NCI-H2227 (cell line): ENCODE measurements at regions not wholly inside any gene's neighbourhood (a gene's known extent, or its start where the extent isn't known, plus 50 kb on each side); places are given as distances from the start of the nearest gene placed in this dataset.
A peak's percentile ranks its signal among the peaks of the same experiment; 100 is the strongest.
"Not testable (repeated sequence)": the region's sequence is repeated elsewhere in the genome, so short reads cannot be mapped to it uniquely, and the experiment has no call there.

Source experiments
- DNase-seq: peaks from one replicate; lab custom pipeline; 2025; ENCODE audit not compliant: unreplicated experiment; lab: John Stamatoyannopoulos, UW

DNA sequence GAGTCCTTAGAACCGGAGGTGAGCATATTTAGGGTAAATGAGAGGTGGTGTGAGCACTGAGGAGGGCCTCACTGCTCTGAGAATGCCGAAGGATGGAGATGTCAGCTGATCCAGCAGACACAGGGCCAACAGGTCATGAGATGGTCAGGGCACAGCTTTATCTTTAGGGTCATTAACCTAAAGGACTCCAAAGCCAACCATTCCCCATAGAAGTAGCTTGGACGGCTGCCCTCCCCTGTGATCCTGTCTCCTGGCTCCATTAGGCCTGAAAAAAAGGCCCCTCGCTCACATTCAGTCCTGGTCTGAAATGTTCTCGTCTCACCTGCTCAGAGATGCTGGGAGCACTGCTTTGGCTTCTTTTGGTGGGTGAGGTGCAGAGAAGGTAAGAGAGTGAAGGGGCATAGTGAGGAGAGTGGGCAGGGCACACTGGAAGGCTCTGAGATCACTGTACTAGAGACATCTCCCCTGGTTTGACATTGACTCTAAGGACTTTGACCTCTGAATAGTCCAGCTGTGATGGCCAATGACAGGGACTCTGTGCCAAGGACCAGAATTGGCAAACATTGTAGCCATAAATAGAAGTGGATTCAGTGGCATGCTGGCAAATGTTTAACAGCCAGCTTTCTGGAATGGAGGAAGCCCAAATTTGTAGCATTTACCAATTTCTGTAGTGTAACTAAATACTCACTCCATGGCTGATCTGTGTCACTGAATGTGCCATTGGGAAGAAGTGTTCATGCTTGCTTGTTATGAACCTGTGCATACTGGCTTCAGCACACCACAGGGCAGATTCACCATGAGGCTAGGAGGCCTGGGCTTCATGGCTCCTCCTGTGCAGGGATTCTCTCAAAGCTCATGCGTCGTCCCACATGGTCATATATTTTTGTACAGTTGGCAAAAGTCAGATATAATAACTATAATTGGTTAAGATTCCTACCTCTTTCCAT is 76.2 kb upstream of the MRPS22 start:
- no peak for DNase-seq

DNA sequence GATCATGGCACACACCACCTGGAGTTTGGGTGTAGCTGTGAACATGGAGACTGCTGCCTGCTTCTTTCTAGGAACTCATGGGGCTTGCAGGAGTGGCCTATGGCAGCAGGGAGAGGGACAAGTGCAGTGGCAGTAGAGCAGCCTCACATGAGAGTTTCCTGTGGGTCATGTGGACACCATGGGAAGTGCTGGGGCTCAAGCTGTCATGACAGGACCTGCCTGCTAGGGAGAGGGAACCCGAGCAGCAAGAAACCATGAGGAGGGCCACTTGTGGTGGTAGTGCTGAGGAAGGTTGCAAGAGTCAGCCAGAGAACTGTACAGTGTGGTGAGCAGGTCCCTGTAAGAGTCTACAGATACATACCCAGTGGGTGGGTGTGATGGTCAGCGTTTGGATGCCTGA is 73.8 kb upstream of the MRPS22 start:
- DNase-seq: no peak

DNA sequence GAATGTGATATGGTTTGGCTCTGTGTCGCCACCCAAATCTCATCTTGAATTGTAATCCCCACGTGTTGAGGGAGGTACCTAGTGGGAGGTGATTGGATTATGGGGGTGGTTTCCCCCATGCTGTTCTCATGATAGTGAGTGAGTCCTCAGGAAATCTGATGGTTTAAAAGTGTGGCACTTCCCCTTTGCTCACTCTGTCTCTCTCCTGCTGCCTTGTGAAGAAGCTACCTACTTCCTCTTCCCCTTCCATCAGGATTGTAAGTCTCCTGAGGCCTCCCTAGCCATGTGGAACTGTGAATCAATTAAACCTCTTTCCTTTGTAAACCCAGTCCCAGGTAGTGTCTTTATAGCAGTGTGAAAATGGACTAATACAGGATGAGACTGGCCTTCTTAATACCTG is 73.2 kb upstream of the MRPS22 start:
- DNase-seq: not testable (repeated sequence)

DNA sequence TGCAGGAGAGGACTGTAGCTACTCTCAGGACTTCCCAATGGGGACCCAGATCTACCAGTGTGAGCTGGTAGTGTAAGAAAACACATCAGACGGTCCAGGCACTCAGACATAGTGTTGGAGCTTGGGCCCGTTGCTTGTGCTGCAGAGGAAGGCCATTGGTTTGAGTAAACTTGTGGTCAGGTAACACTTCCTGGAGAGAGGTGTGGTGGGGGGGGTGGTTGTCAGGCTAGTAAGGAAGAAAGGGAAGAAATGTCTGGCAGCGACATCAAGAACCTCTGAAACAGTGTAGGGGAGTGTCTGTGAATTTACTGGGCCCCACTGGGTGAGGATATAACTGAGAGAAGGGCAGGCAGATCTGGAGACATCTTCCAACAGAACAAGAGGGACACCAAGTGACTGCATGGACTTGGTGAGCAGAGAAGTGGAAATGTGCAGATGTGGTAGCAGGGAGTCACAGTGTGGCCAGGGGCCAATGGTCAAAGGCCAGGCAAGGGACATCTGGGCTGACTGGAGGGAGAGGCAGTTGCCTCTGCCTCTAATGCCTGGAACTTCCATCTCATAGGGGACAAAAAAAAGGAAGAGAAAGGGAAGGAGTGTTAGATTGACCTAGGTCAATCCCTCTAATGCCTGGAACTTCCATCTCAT is 63.7 kb upstream of the MRPS22 start:
- no peak for DNase-seq

DNA sequence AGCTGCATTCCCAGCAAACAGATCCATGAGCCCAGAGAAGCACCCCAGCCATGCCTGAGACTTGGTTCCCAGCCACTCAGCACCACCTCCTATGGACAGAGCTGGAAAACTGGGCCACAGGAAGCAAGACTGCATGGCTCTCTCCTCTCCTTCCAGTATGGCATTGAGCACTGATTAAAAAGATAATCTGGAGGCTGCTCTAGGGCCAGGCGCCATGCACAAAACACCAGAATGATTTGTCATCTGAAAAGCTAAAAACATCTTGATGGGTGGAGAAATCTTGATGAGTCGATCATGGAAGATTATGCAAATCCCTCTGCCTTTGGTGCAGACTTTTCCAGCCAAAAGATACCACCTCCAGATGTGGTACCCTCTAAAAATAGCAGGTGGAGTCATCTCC is 62.7 kb upstream of the MRPS22 start:
- DNase-seq: no peak

DNA sequence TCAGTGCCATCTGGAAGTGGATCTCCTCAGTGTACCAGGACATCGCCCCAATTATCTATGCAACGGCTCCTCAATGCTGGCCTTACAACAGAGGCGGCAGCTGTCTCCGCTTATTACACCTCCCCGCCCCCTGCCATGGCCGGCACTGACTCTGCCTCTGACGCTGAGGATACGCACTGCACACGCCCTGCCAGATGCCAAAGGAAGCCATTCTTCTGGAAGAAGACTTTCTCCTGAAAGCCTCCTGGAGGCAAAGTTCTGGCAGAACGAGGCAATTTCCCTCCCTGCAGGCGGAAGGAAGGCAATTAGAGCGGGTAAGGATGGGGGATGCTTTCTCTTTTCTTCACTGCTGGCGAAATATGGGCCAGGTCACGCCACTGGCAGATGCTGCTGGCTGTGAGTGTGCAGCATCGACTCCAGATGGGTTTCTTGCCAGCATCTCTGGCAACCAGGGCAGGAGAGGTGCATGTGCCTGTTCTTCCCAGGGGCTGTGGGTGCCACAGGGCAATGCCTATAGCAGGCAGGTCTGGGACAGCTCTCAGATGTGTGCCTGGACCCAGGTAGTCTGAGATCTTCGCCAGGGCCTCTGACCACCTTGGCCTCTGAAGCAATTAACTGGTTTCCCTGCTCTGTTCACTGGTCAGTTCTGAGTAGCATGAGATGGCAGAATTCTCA is 62.2 kb upstream of the MRPS22 start:
- DNase-seq: peak; percentile 77

DNA sequence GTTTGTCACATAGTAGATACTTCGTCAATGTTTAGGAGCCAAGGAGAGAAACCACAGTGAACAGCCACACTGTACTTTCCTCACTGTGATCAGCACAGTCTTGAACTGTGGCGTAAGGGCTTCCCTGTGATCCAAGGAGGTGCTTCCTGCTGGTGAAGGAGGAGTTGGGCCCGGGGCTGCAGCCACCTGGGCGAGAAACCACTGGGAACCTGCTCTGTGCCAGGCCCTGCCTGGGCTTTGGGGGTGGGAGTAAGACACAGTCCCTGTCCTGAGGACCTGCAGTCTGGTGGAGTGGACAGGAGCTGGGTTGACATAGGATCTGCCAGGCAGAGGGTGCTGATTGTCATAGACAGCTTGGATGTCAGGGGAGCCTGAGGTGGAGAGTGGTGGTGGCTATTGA is 60.5 kb upstream of the MRPS22 start:
- DNase-seq: no peak

DNA sequence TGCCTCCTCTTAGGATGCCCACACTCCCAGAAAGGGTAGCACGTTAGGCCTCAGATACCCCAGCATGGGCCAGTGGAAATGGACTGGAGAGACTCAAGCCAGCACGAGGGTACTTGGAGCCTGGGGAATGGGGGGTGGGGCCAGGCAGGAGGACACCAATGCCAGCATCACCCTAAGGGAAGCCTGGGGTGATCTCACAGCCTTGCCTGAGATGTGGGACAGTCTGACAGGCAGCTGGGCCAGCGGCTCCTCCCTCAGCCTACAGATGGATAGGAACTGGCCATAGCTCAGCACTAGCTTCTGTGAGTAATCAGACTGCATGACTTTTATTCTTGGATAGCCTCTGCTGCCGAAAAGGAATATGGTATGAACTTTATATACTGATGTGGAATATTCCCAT is 59.6 kb upstream of the MRPS22 start:
- DNase-seq: no peak

DNA sequence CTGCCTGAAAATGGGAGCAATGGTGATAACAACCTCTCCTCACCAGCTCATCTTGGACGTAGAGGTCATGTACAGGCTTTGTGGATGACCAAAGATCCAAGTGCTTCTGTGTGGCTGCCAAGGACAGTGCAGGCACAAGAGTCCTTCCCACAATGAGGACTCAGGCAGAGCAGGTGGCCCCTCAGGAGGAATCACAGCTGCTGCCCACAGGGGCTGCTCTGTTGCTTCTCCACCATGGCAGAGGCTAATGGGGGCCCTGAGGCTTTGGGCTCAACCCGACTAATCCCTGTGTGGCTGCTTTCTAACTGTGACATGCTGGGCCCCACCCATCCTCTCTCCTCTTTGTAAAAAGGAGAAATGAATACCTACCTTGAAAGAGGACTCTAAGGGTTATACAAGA is 58.1 kb upstream of the MRPS22 start:
- DNase-seq: no peak

DNA sequence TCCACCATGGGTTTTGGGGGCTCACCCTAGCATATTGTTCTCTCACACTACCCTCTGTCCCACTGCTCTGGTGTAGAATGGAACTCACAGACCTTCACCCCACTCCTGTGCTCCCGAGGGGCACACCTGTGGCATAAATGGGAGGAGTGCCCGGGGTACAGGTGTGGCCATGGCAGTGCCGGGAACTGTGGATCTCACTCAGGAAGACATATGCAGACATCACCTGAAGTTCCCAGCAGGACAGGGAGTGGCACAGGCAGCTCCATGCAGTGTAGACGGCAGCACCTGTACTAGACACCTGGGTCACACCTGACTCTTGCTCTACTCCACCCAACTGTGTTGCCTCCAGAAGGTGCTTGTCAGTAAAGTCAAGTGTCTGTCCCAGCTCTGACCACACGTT is 57.6 kb upstream of the MRPS22 start:
- no peak for DNase-seq

DNA sequence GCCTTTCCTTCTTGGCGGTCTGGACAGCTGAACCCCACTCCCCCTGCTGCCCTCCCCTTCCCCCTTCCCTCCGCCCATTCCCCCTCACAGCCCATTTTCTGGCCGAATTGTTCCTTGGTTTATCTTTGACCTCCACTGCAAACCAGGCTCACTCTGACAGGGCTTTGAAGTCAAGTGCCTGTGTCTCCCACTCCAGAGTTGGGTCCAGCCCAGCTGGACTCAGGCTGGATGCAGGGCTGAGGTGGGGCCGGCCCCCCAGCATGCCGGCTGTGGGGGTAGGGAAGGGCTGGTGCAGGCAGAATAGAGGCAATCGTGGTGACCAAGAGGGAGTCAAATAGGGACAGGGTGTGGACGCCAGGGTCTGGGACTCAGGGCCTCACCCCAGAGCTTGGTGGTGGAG is 57.0 kb upstream of the MRPS22 start:
- no peak for DNase-seq

DNA sequence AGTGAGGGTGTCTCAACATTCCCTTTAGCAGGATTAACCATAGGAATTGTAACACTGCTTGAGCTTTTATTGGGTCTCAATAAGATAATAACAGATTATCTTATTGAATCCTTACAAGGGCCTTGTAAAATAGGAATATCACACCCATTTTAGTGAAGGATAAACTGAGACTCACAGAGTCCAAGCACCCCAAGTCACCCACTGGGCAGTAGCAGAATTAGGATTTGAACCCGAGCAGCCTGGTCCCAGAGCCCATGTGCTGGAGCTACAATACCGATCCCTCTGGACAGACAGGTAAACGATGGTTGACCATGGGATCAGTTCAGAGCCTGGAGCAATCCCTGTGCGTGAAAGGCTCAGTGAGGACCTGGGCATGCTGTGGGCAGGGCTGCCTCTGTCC is 56.3 kb upstream of the MRPS22 start:
- DNase-seq: no peak

DNA sequence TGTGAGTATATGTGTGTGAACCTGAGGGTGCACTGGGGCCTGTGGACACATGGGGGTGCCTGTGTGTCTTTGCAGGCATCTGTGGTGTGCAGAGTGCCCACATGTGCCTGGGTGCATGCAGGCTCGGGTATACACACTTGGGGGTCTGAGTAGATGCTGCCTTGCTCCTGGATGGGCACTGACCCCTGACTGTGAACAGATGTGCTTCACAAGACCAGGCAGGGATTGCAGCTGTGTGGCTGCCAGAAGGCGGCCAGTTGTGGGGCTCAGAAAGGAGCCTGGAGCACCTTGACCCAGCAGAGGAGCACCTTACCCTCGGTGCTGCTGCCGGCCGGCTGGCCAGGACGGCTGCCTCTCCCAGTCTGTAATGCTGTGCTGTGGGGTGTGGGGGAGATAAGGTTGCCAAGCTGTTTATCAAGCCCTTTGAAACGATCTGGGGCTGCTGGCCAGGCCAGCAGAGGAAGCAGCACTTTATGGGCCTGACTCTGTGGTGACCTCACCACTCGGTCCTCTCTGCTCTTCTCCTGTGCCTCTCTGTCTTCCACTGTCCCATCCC is 55.5 kb upstream of the MRPS22 start:
- DNase-seq: no peak

DNA sequence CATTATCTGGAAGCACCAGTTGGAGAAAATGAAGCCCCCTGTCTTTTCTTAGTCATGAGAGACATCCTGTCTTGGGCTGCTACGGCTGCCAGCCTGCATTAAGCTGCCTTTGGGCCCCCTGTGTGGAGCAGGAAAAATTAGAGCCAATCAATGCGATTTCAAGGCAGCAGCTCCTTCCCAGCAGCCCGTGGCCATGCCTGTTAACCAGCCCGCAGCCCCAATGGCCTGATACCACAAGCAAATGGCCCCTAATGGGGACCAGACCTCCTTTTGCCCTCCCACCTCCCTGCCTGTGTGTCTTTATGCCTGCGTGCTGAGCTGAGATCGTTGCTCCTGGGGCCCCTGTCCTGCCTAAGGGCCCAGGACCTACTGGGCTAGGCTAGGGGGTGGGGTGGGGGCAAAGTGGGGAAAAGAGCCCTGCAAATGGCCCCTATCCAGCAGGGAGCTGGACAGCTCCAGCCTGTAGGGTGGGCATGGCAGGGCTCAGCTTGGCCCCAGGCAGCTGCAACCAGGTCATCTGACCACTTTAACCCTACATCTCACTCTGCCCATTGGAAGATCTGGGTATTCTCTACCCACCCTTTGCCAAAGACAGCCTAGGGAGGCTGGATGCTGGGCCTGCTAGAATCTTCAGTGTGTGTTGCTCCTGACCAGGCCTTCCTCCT is 53.8 kb upstream of the MRPS22 start:
- no peak for DNase-seq

DNA sequence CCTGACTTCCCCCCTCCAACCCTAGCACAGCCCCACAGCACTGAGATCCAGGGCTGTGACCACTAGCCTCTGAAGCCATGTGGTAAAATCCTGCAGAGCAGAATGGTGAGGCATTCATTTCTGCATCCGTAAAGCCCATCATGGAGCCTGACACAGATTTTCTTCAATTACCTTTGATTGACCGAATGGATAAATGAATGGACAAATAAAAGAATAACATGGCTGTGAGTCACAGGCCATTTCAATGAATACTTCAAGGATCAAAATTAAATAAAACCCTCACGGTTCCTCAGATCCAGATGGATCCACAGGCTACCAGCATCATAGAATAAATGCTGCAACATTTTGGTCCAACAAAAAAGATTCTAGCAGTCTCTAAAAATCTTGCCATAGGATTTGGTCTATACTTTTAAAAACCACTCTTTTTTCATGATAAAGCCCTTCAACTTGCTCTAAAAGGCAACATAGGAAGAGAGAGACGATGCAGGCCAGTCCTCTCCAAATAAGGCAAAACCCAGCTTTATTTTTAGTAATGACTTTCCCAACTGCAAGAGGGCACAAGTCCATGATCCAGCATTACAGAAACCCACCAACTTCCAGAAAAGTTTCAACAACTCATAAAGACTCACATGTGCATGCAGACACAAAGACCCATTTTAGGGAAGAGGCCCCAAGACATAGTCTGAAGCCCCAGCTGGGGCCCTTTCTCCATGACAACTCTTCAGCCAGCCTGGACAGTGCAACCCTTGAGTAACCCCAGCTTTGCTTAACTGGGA is 52.4 kb upstream of the MRPS22 start:
- no peak for DNase-seq

DNA sequence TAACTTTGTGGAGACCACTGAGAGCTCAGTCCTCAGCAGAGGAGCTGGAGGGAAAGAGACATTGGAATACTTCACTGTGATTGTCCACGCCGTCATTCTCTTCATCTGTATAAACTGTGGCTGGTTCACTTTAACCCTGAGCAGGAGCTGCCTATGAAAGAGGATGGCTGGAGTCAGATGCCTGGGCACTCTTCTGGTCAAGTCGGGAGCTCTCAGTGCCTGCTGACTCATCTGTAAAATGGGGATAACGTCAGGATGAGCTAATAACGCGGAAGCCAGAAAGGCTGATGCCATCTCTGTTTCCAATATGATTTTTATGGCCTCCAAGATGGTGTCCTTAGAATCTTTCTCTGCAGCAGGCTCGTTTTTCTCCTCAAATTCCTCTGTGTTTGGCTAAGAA is 51.6 kb upstream of the MRPS22 start:
- DNase-seq: no peak

DNA sequence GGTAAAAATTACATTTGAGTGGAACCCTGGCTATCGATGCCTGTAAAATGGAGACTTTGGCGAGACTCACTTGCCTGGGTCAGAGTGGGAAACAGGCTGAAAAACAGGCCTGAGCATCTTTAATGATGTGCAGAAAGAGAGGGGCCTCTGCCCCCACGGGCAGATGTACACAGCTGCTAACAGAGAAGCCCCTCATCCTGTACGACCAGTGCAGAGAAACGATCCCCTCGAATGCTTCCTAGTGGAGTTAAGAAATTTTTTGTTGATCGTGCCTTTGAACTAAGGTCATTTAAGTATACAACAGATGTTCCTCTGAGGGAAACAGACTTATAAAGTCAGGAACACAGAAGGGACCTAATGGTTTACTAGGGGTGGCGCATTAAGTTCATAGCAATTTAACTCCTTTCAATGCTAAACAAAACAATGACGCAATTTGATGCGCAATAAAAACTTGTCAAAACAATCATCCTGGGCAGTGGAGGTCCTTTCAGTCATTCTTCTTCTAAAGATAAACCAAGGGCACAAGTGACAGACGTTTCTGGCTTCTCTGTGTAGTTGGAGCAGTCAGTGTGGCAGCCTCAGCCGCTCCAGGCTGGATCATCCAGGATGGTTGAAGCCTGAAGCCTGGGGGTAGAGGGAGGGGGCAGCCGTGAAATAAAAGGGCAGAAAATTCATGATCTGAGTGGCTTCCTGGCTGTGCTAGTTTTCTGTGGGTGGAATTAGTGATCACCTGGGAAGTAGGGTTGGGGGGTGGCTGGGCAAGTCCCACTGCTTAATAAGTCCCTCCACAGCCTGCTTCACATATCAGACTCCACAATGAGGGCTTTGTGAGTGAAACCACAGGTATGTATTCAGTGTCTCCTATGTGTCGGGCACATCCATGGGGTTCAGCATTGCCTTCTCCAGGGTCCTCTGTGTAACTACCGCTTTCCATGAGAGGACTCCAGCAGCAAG is 50.8 kb upstream of the MRPS22 start:
- no peak for DNase-seq

DNA sequence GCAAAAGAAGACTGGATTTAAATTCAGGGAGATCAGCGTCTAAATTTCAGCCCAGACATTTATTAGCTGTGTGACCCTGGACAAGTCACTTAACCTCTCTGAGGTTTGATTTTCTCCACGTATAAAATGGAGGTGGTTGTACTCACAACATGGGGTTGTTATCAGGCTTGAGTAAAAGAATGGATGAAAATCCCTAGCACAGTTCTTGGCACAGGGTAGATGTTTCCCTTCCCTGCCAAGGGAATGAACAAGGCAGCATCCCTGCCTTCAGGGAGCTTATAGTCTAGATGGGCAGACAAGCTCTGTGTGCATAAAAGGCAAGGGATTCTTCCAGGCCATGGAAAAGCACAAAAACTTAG is 50.2 kb upstream of the MRPS22 start:
- no peak for DNase-seq
